ENCODE measurements at regions not wholly inside any gene's neighbourhood (a gene's known extent, or its start where the extent isn't known, plus 50 kb on each side); places are given as distances from the start of the nearest gene placed in this dataset.

DNA sequence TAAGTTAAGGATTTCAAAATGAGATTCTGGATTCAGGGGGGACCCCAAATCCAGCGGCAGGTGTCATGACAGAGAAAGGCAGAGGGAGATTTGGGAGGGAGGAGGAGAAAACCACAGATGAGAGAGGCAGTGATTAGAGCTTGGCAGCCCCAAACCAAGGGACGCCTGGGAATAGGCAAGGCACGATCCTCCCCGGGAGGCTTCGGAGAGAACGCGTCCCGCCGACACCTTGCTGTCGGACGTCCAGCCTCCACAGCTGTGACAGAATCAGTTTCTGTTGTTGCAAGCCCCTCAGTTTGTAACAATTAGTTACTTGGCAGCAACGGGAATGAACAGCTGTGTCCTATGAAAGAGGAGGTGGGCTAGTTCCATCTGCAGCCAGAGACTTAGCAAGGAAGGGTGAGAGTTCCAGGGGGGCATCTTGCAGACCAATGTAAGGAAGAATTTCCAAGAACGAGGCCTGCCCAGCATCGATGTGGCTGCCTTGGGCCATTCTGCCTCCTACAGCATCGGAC is 110.7 kb upstream of the SDK2 start:
- TF ChIP-seq GABPB1 (CRISPR knock-in tag; IDR thresholded peaks at IDR 0.05): no peak
- TF ChIP-seq, protein P1, sequence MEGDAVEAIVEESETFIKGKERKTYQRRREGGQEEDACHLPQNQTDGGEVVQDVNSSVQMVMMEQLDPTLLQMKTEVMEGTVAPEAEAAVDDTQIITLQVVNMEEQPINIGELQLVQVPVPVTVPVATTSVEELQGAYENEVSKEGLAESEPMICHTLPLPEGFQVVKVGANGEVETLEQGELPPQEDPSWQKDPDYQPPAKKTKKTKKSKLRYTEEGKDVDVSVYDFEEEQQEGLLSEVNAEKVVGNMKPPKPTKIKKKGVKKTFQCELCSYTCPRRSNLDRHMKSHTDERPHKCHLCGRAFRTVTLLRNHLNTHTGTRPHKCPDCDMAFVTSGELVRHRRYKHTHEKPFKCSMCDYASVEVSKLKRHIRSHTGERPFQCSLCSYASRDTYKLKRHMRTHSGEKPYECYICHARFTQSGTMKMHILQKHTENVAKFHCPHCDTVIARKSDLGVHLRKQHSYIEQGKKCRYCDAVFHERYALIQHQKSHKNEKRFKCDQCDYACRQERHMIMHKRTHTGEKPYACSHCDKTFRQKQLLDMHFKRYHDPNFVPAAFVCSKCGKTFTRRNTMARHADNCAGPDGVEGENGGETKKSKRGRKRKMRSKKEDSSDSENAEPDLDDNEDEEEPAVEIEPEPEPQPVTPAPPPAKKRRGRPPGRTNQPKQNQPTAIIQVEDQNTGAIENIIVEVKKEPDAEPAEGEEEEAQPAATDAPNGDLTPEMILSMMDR (IDR thresholded peaks at IDR 0.05): no peak
- TF ChIP-seq ZNF423 (CRISPR knock-in tag; IDR thresholded peaks at IDR 0.05): no peak
- TF ChIP-seq, protein P2, sequence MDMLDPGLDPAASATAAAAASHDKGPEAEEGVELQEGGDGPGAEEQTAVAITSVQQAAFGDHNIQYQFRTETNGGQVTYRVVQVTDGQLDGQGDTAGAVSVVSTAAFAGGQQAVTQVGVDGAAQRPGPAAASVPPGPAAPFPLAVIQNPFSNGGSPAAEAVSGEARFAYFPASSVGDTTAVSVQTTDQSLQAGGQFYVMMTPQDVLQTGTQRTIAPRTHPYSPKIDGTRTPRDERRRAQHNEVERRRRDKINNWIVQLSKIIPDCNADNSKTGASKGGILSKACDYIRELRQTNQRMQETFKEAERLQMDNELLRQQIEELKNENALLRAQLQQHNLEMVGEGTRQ (CRISPR knock-in tag; IDR thresholded peaks at IDR 0.05): no peak
- TF ChIP-seq FOXJ3 (CRISPR knock-in tag; IDR thresholded peaks at IDR 0.05; ENCODE audit: borderline replicate concordance): no peak
